ENCODE measurements at regions not wholly inside any gene's neighbourhood (a gene's known extent, or its start where the extent isn't known, plus 50 kb on each side); places are given as distances from the start of the nearest gene placed in this dataset.

DNA sequence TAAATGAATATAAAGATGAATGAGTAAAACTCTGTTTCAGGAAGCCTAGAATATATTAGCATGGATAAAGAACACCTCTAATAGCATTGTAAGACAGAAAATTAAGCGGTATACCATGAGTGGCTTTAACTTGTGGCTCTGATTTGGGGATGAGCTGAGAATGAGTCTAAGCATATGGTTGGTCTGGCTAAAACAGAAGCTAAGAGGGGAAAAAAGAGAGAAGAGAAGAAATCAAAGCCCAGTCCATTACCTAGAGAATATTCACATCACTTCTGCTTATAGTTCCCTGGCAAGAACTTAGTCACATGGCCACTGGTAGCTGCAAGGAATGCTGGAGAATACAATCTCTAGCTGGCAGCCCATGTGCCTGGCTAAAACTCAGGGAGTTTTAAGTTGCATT is 414.5 kb downstream of the PRDM5 start:
- TF ChIP-seq POLR2A (IDR thresholded peaks at IDR 0.05; ENCODE audit: low read depth, low read length) = no peak
- TF ChIP-seq, protein P1, sequence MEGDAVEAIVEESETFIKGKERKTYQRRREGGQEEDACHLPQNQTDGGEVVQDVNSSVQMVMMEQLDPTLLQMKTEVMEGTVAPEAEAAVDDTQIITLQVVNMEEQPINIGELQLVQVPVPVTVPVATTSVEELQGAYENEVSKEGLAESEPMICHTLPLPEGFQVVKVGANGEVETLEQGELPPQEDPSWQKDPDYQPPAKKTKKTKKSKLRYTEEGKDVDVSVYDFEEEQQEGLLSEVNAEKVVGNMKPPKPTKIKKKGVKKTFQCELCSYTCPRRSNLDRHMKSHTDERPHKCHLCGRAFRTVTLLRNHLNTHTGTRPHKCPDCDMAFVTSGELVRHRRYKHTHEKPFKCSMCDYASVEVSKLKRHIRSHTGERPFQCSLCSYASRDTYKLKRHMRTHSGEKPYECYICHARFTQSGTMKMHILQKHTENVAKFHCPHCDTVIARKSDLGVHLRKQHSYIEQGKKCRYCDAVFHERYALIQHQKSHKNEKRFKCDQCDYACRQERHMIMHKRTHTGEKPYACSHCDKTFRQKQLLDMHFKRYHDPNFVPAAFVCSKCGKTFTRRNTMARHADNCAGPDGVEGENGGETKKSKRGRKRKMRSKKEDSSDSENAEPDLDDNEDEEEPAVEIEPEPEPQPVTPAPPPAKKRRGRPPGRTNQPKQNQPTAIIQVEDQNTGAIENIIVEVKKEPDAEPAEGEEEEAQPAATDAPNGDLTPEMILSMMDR (conservative IDR thresholded peaks at IDR 0.05; ENCODE audit: low read depth, low read length) = no peak
- TF ChIP-seq CEBPB (IDR thresholded peaks at IDR 0.05; ENCODE audit: low read depth, low read length) = no peak
- TF ChIP-seq SMC3 (IDR thresholded peaks at IDR 0.05; ENCODE audit: low read depth, low read length) = no peak

All from IMR-90 (cell line).